MM.1S (cell line): ENCODE measurements at regions not wholly inside any gene's neighbourhood (a gene's known extent, or its start where the extent isn't known, plus 50 kb on each side); places are given as distances from the start of the nearest gene placed in this dataset.

Source experiments
- DNase-seq: peaks from one replicate; pipeline ENCODE4 v3.0.0-alpha.2; 2015
- H2AFZ ChIP-seq: fragments of 300-600 bp; sonication (generic); 2 replicates; pipeline ENCODE4 v1.6.0; 2016; ENCODE audit warnings: antibody characterized with exemption, low read length
- H3F3A ChIP-seq: fragments of 300-600 bp; sonication (generic); 2 replicates; pipeline ENCODE4 v1.6.1; 2016; ENCODE audit warnings: mild to moderate bottlenecking, antibody characterized with exemption, low read length, moderate library complexity, mixed read lengths; ENCODE audit not compliant: insufficient read depth
- H3K27ac ChIP-seq: fragments of 300-600 bp; sonication (generic); 2 replicates; pipeline ENCODE4 v1.5.1; 2016; ENCODE audit warnings: mild to moderate bottlenecking, low read length
- H3K27me3 ChIP-seq: fragments of 300-600 bp; sonication (generic); replicated peaks from 2 replicates; pipeline ENCODE4 v1.6.0; 2016; ENCODE audit warnings: low read length; ENCODE audit not compliant: insufficient read depth
- H3K36me3 ChIP-seq: fragments of 300-600 bp; sonication (generic); replicated peaks from 2 replicates; pipeline ENCODE4 v1.6.1; 2016; ENCODE audit warnings: mild to moderate bottlenecking, low read length, mixed read lengths; ENCODE audit not compliant: insufficient read depth
- H3K4me1 ChIP-seq: fragments of 300-600 bp; sonication (generic); 2 replicates; pipeline ENCODE4 v1.6.1; 2016; ENCODE audit warnings: low read length, mixed read lengths
- H3K4me2 ChIP-seq: fragments of 300-600 bp; sonication (generic); 2 replicates; pipeline ENCODE4 v1.6.0; 2016; ENCODE audit warnings: low read depth, low read length
- H3K4me3 ChIP-seq: fragments of 300-600 bp; sonication (generic); 2 replicates; pipeline ENCODE4 v1.5.1; 2016; ENCODE audit warnings: low read length, mixed read lengths
- H3K79me2 ChIP-seq: fragments of 300-600 bp; sonication (generic); 2 replicates; pipeline ENCODE4 v1.6.1; 2016; ENCODE audit warnings: mixed run types, low read length, mixed read lengths
- H3K9ac ChIP-seq: fragments of 300-600 bp; sonication (generic); 2 replicates; pipeline ENCODE4 v1.6.1; 2016; ENCODE audit warnings: low read length, mixed read lengths
- H3K9me2 ChIP-seq: fragments of 300-600 bp; sonication (generic); replicated peaks from 2 replicates; pipeline ENCODE4 v1.6.1; 2016; ENCODE audit warnings: mild to moderate bottlenecking, low read length, mixed read lengths; ENCODE audit not compliant: insufficient read depth
- H3K9me3 ChIP-seq: fragments of 300-600 bp; sonication (generic); replicated peaks from 2 replicates; pipeline ENCODE4 v1.6.1; 2016; ENCODE audit warnings: mild to moderate bottlenecking, low read length, mixed read lengths; ENCODE audit not compliant: insufficient read depth
- H4K20me1 ChIP-seq: fragments of 300-600 bp; sonication (generic); 2 replicates; pipeline ENCODE4 v1.6.1; 2016; ENCODE audit warnings: mild to moderate bottlenecking, low read length, moderate library complexity, mixed read lengths; ENCODE audit not compliant: insufficient read depth
- CTCF ChIP-seq: fragments of 300-600 bp; sonication (generic); IDR thresholded peaks from 2 replicates; pipeline ENCODE4 v1.5.1; 2016; ENCODE audit warnings: antibody characterized with exemption, low read length, mixed read lengths
- EZH2 ChIP-seq: fragments of 300-600 bp; sonication (generic); optimal IDR thresholded peaks from 2 replicates; pipeline ENCODE3; 2017; ENCODE audit warnings: low read depth, mild to moderate bottlenecking, antibody characterized with exemption, low read length, mixed read lengths
- EZH2phosphoT487 ChIP-seq: fragments of 300-600 bp; sonication (generic); IDR thresholded peaks from 2 replicates; pipeline ENCODE4 v1.6.1; 2018; ENCODE audit warnings: antibody characterized with exemption, low read length

GRCh38 chr12:93317227-93317626, 60.5 kb upstream of the NUDT4 start:
- Histone ChIP-seq H3K4me1 (no peaks in the 10 kb centered on the region), H3K36me3 (no peaks in the 10 kb centered on the region), H3K4me3 (no peak overlapping the region), H3K9me2 (no peaks in the 10 kb centered on the region), H3K9me3 (no peaks in the 10 kb centered on the region), H3K9ac (no peak overlapping the region), H3K27ac (no peak overlapping the region), H4K20me1 (no peaks in the 10 kb centered on the region), H3K79me2 (no peaks in the 10 kb centered on the region), H3K4me2 (no peak overlapping the region), H3F3A (no peaks in the 10 kb centered on the region), H3K27me3 (no peaks in the 10 kb centered on the region), H2AFZ (no peak overlapping the region)
- no peak for DNase-seq
- no peak for TF ChIP-seq EZH2
- no peak for TF ChIP-seq CTCF
- TF ChIP-seq EZH2phosphoT487 = no peak

GRCh38 chr12:93318720-93319522, 58.8 kb upstream of the NUDT4 start:
- Histone ChIP-seq H3K9me3 (no peaks in the 10 kb centered on the region), H3K79me2 (no peaks in the 10 kb centered on the region), H3K4me1 (peaks cover 5% of the 10 kb centered on the region), H3K4me3 (no peak overlapping the region), H4K20me1 (no peaks in the 10 kb centered on the region), H3K36me3 (no peaks in the 10 kb centered on the region), H3K27ac (no peak overlapping the region), H3K9ac (no peak overlapping the region), H2AFZ (no peak overlapping the region), H3K9me2 (no peaks in the 10 kb centered on the region), H3K4me2 (no peak overlapping the region), H3K27me3 (no peaks in the 10 kb centered on the region), H3F3A (no peaks in the 10 kb centered on the region)
- DNase-seq = no peak
- TF ChIP-seq CTCF (no peak), EZH2 (no peak), EZH2phosphoT487 (no peak)

GRCh38 chr12:93319523-93320050, 58.1 kb upstream of the NUDT4 start:
- Histone ChIP-seq H3K9ac (no peak overlapping the region), H3K79me2 (no peaks in the 10 kb centered on the region), H2AFZ (no peak overlapping the region), H3K4me3 (no peak overlapping the region), H4K20me1 (no peaks in the 10 kb centered on the region), H3K27me3 (no peaks in the 10 kb centered on the region), H3K9me3 (no peaks in the 10 kb centered on the region), H3K9me2 (no peaks in the 10 kb centered on the region), H3F3A (no peaks in the 10 kb centered on the region), H3K4me1 (peaks cover 5% of the 10 kb centered on the region), H3K27ac (no peak overlapping the region), H3K4me2 (no peak overlapping the region), H3K36me3 (no peaks in the 10 kb centered on the region)
- no peak for TF ChIP-seq EZH2
- no peak for TF ChIP-seq CTCF
- TF ChIP-seq EZH2phosphoT487 = no peak
- DNase-seq = no peak
